ENCODE measurements at regions not wholly inside any gene's neighbourhood (a gene's known extent, or its start where the extent isn't known, plus 50 kb on each side); places are given as distances from the start of the nearest gene placed in this dataset.

DNA sequence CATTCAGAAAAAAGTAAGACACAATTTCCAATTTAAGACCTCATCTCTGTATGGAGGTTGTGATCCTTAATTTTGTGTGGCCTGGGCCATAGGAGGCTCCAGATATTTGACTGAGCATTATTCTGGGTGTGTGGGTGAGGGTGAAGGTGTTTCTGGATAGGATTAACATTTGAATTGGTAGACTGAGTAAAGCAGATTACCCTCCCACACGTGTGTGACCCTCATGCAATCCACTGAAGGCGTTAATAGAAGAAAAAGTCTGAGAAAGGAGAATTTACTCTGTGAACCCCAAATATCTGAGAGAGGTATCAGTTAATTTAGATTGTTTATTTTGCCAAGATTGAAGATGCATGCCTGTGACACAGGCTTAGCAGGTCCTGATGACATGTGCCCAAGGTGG, 328.0 kb upstream of the POT1 start:
- TF ChIP-seq, protein P1, sequence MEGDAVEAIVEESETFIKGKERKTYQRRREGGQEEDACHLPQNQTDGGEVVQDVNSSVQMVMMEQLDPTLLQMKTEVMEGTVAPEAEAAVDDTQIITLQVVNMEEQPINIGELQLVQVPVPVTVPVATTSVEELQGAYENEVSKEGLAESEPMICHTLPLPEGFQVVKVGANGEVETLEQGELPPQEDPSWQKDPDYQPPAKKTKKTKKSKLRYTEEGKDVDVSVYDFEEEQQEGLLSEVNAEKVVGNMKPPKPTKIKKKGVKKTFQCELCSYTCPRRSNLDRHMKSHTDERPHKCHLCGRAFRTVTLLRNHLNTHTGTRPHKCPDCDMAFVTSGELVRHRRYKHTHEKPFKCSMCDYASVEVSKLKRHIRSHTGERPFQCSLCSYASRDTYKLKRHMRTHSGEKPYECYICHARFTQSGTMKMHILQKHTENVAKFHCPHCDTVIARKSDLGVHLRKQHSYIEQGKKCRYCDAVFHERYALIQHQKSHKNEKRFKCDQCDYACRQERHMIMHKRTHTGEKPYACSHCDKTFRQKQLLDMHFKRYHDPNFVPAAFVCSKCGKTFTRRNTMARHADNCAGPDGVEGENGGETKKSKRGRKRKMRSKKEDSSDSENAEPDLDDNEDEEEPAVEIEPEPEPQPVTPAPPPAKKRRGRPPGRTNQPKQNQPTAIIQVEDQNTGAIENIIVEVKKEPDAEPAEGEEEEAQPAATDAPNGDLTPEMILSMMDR (IDR thresholded peaks at IDR 0.05; ENCODE audit: control insufficient read depth, insufficient read depth, low read depth, low read length, missing control alignments) = no peak
- no peak for DNase-seq (ENCODE audit: low read depth)
- H3K4me3 ChIP-seq (ENCODE audit: control insufficient read depth, low read depth, low read length) = no peak overlapping the region

DNA sequence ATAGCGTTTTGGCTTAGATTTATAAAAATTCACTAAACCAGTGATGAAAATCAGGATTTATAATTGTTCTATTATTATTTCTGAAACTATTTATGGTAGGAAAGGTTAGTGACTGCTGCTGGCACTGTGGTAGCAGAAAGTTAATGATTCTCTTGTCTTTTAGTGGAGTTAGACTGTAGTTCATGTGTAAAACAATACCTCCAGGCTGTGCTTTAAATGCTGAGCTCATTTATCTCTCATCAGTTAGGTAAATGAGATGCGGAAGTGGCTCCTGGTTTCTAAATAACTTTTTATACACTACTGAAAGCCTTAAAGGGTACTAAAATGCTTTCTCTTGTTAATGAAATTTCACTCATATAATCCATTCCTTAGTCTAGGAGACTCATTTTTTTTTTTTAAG, 326.8 kb upstream of the POT1 start:
- TF ChIP-seq, protein P1 (IDR thresholded peaks at IDR 0.05; ENCODE audit: control insufficient read depth, insufficient read depth, low read depth, low read length, missing control alignments) = no peak
- no peak overlapping the region for H3K4me3 ChIP-seq (ENCODE audit: control insufficient read depth, low read depth, low read length)
- DNase-seq (ENCODE audit: low read depth) = no peak

DNA sequence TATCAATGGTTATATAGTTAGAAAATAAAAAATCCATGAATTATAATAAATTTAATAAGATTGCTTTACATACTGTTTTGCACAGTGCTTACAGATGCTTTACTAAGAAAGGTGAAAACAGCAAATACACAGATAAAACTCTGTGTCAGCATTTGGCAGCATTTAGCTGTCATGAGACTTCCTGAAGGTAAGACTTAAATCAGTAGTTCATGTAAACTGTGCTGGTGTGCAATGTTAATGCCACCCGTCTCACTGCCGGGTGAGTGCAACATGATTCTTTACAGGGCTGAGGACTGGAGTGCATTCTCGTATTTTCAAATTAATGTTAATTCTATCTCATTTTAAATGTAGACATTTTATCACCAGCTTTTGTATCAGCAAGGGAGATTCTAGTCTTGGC, 326.2 kb upstream of the POT1 start:
- H3K4me3 ChIP-seq (ENCODE audit: control insufficient read depth, low read depth, low read length) = no peak overlapping the region
- TF ChIP-seq, protein P1 (IDR thresholded peaks at IDR 0.05; ENCODE audit: control insufficient read depth, insufficient read depth, low read depth, low read length, missing control alignments) = no peak
- no peak for DNase-seq (ENCODE audit: low read depth)

DNA sequence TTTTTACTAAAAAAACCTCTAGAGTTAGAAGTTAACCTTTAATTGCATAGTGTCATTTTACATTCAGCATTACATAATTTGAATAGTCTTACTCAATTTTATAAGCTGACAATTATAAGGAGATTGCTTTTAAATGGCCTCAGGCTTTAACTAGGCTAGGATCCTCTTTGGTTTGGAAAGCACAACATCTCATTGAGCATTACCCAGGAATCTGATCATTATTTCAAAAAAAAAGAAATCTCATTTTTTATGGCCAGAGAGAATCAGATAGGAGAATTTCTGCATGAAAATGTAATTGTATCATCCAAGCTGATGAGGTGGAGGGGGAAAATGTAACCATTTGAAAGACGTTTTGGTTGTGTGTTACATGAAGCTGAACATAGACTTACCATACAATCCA, 324.9 kb upstream of the POT1 start:
- TF ChIP-seq, protein P1 (IDR thresholded peaks at IDR 0.05; ENCODE audit: control insufficient read depth, insufficient read depth, low read depth, low read length, missing control alignments) = no peak
- no peak overlapping the region for H3K4me3 ChIP-seq (ENCODE audit: control insufficient read depth, low read depth, low read length)
- no peak for DNase-seq (ENCODE audit: low read depth)

DNA sequence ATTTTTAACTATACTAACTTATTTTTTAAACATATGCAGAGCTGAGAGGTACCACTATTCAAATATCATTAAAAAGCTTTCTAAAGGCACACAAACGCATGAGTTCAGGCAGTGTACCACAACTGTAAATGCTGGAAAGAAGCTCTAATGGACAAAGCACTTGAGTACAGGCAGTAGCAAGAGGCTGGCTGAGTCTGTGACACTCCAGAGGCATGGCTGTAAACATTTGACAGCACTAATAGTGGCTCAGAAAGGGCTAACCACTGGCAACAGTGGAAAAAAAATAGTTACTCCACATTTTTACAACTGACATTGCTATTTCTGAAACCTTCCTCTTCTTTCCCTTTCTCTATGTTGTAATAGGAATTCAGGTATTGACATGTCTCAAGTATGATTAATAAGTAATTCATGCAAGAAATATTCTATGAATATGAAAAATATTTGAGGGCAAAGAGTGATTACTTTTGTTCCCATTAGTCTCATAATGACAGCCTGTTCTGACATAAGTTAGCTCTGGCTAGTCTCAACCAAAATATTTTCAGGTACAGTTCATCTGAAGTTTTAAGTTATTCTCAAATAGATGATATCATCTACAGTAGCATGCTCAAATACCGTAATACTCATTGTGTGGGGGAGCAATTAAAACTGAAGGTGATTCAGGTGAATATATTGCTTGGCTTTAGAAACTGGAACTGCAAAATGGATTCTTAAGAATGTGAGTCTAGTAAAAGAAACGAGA, 324.0 kb upstream of the POT1 start:
- TF ChIP-seq, protein P1 (IDR thresholded peaks at IDR 0.05; ENCODE audit: control insufficient read depth, insufficient read depth, low read depth, low read length, missing control alignments) = no peak
- no peak overlapping the region for H3K4me3 ChIP-seq (ENCODE audit: control insufficient read depth, low read depth, low read length)
- DNase-seq (ENCODE audit: low read depth) = no peak

DNA sequence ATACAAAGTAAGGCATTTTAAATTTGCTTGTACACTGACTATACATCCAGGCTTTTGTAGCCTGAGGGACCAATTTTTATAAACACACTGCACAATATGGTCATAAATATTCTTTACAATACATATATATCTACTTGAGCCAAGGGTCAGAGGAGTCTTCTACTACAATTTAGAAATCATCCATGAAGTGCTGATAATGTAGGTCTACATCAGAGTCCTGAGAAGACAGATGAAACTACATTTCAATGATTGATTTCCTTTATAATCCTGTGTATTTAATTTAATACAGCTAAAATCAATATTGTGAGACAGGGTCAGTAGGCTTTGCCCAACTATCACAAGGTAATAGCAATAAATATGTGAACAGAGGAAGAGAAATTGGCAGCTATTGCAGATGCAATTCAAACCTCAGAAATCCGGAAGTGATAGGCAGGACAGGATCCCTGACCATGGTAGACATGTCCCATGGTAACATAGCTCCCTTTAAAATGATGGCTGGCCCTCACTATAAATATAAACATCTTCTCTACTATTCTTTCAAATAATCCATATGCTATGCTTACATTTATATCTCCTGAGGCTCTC, 318.0 kb upstream of the POT1 start:
- H3K4me3 ChIP-seq (ENCODE audit: control insufficient read depth, low read depth, low read length) = no peak overlapping the region
- DNase-seq (ENCODE audit: low read depth) = no peak
- TF ChIP-seq, protein P1 (IDR thresholded peaks at IDR 0.05; ENCODE audit: control insufficient read depth, insufficient read depth, low read depth, low read length, missing control alignments) = no peak

Data from AG09309 (cell line).